ENCODE measurements at regions not wholly inside any gene's neighbourhood (a gene's known extent, or its start where the extent isn't known, plus 50 kb on each side); places are given as distances from the start of the nearest gene placed in this dataset.

- no peak for TF ChIP-seq CTCF (IDR thresholded peaks at IDR 0.05)
- intact Hi-C loops (cut with DNase I), result no loop called here
- Histone ChIP-seq H3K4me3 (no peak overlapping the region), H3K27me3 (ENCODE audit: low read depth) (no peaks in the 10 kb centered on the region), H3K4me1 (peaks cover 8% of the 10 kb centered on the region), H3K36me3 (no peaks in the 10 kb centered on the region), H3K9me3 (peaks cover 5% of the 10 kb centered on the region), H3K27ac (no peak overlapping the region)
- no peak for DNase-seq
- peak in 1 of 2 donors; percentile 27 for ATAC-seq
Observed at GRCh38 chr5:13994621-13995253, 50.2 kb upstream of the DNAH5 start.

Measured in lower lobe of right lung (tissue), 2 donors.